HepG2 (cell line): ENCODE measurements at regions not wholly inside any gene's neighbourhood (a gene's known extent, or its start where the extent isn't known, plus 50 kb on each side); places are given as distances from the start of the nearest gene placed in this dataset.

ENCODE experiments used
- ATAC-seq: fragments of 200-7000 bp; cut with Tn5 transposase; 3 replicates; pipeline ENCODE4 v1.9.1; 2020; ENCODE audit warnings: mild to moderate bottlenecking, moderate library complexity
- BruUV-seq: library from RNA; stranded (reverse); fragments of 400-500 nt; replicated peaks from 2 replicates; lab custom pipeline; 2021; lab: Mats Ljungman, UMichigan
- CTCF ChIA-PET: fragments of 300-600 bp; formaldehyde crosslinking; extraction: SDS; loops from one replicate; lab custom pipeline; 2021; ENCODE audit warnings: low total read pairs, inconsistent platforms, low intra/inter-chr PET ratio; lab: Yijun Ruan, JAX
- POLR2A ChIA-PET: fragments of 350-600 bp; sonication (Branson Sonifier 250); formaldehyde crosslinking; loops from one replicate; lab custom pipeline; 2020; ENCODE audit warnings: antibody characterized with exemption, inconsistent platforms; lab: Yijun Ruan, JAX
- DNase-seq: peaks from one replicate; pipeline ENCODE4 v3.0.0-alpha.2; 2015; ENCODE audit warnings: low spot score
- FAIRE-seq: peaks from 3 replicates; lab custom pipeline; 2011; peaks lifted over from hg19 to GRCh38; lab: Jason Lieb, UNC
- H2AFZ ChIP-seq: one replicate; pipeline ENCODE4 v1.6.1; 2011; ENCODE audit warnings: low read length, inconsistent platforms
- H3K27ac ChIP-seq: fragments of 300-600 bp; 3 replicates; pipeline ENCODE4 v1.8.0; 2011; ENCODE audit warnings: mixed run types, mild to moderate bottlenecking, mixed read lengths, low read length, inconsistent platforms; ENCODE audit not compliant: insufficient read depth; ENCODE audit errors: extremely low read length
- H3K27me3 ChIP-seq, 2 experiments: fragments of 200-600 bp in 1 of 2; 2 replicates in 1 of 2; 3 replicates in 1 of 2; pipeline versions ENCODE4 v1.6.0 to v1.8.0; 2011; ENCODE audit warnings: low read length in 2 of 2, mild to moderate bottlenecking in 2 of 2, moderate library complexity in 2 of 2, inconsistent platforms in 1 of 2; ENCODE audit not compliant: insufficient read depth in 2 of 2, control insufficient read depth in 1 of 2
- H3K36me3 ChIP-seq, 2 experiments: fragments of 200-600 bp in 1 of 2; replicated peaks in 1 of 2; 2 replicates in 1 of 2; 3 replicates in 1 of 2; pipeline versions ENCODE4 v1.5.1 to v1.8.0; 2011; ENCODE audit warnings: low read length in 2 of 2, inconsistent platforms in 1 of 2; ENCODE audit not compliant: insufficient read depth in 2 of 2, control insufficient read depth in 1 of 2
- H3K4me1 ChIP-seq: 2 replicates; pipeline ENCODE4 v1.5.1; 2012; ENCODE audit warnings: low read length, inconsistent platforms; ENCODE audit not compliant: insufficient read depth
- H3K4me2 ChIP-seq: 2 replicates; pipeline ENCODE4 v1.6.0; 2011; ENCODE audit warnings: low read depth, low read length, inconsistent platforms
- H3K4me3 ChIP-seq, 3 experiments: fragments of 200-600 bp in 1 of 3; sonication (generic), shearing (Covaris generic) in 1 of 3; replicated peaks in 1 of 3; 2 replicates each; pipeline ENCODE4 v1.5.1; 2011 to 2016; ENCODE audit warnings: low read length in 3 of 3, inconsistent platforms in 2 of 3, low read depth in 2 of 3, mild to moderate bottlenecking in 2 of 3, control low read depth in 1 of 3, mixed read lengths in 1 of 3; ENCODE audit not compliant: insufficient read depth in 1 of 3
- H3K79me2 ChIP-seq: one replicate; pipeline ENCODE4 v1.6.1; 2011; ENCODE audit warnings: low read length, inconsistent platforms; ENCODE audit not compliant: insufficient read depth
- H3K9ac ChIP-seq: 2 replicates; pipeline ENCODE4 v1.6.0; 2011; ENCODE audit warnings: mild to moderate bottlenecking, low read depth, low read length, inconsistent platforms; ENCODE audit not compliant: insufficient read depth
- H3K9me3 ChIP-seq: 2 replicates; pipeline ENCODE4 v1.5.1; 2012; ENCODE audit warnings: mild to moderate bottlenecking, low read length
- H4K20me1 ChIP-seq: 2 replicates; pipeline ENCODE4 v1.6.0; 2011; ENCODE audit warnings: inconsistent platforms, mild to moderate bottlenecking, low read length, moderate library complexity; ENCODE audit not compliant: insufficient read depth
- DR1 ChIP-seq: sonication (generic); formaldehyde crosslinking; IDR thresholded peaks from 2 replicates; pipeline ENCODE4 v1.8.0; 2021; ENCODE audit warnings: mild to moderate bottlenecking, missing genetic modification reagents, inconsistent platforms
- EP300 ChIP-seq, 3 experiments: sonication (generic) in 1 of 3; formaldehyde crosslinking in 1 of 3; IDR thresholded peaks; 2 replicates each; pipeline versions ENCODE4 v1.5.1 to v1.6.1; 2011 to 2020; ENCODE audit warnings: low read depth in 2 of 3, low read length in 2 of 3, borderline replicate concordance in 1 of 3, improper control_type of control experiment in 1 of 3, mild to moderate bottlenecking in 1 of 3, missing genetic modification reagents in 1 of 3, moderate library complexity in 1 of 3
- FIP1L1 ChIP-seq: fragments of 200-400 bp; formaldehyde crosslinking; IDR thresholded peaks from 2 replicates; pipeline ENCODE4 v1.6.1; 2018; ENCODE audit warnings: low read depth, mild to moderate bottlenecking, low read length, moderate library complexity, borderline replicate concordance; ENCODE audit not compliant: insufficient read depth
- GPBP1L1 ChIP-seq: sonication (generic); formaldehyde crosslinking; IDR thresholded peaks from 2 replicates; pipeline ENCODE4 v1.5.0; 2020; ENCODE audit warnings: mild to moderate bottlenecking, missing genetic modification reagents
- HDAC2 ChIP-seq: sonication (generic); formaldehyde crosslinking; IDR thresholded peaks from 2 replicates; pipeline ENCODE4 v1.4.0; 2020; ENCODE audit warnings: missing genetic modification reagents
- LBX2 ChIP-seq: sonication (generic); formaldehyde crosslinking; IDR thresholded peaks from 2 replicates; pipeline ENCODE4 v1.5.0; 2020; ENCODE audit warnings: missing genetic modification reagents, mild to moderate bottlenecking, borderline replicate concordance
- SIN3B ChIP-seq: fragments of 150-350 bp; IDR thresholded peaks from 2 replicates; pipeline ENCODE4 v1.6.1; 2014; ENCODE audit warnings: low read length
- TAF15 ChIP-seq: fragments of 200-400 bp; formaldehyde crosslinking; IDR thresholded peaks from one replicate; pipeline ENCODE4 v1.6.1; 2018; ENCODE audit warnings: mild to moderate bottlenecking, low read depth, low read length; ENCODE audit not compliant: poor library complexity, severe bottlenecking
- ZNF335 ChIP-seq: sonication (generic); formaldehyde crosslinking; IDR thresholded peaks from 2 replicates; pipeline ENCODE4 v1.4.0; 2020; ENCODE audit warnings: missing genetic modification reagents
- ZNF670 ChIP-seq: sonication (generic); formaldehyde crosslinking; IDR thresholded peaks from 2 replicates; pipeline ENCODE4 v1.8.0; 2022; ENCODE audit warnings: mild to moderate bottlenecking, missing genetic modification reagents, borderline replicate concordance
- ZNF891 ChIP-seq: sonication (generic); formaldehyde crosslinking; IDR thresholded peaks from 2 replicates; pipeline ENCODE4 v1.5.0; 2020; ENCODE audit warnings: mild to moderate bottlenecking, missing genetic modification reagents
- WGBS: methylation state at CpG from one replicate; pipeline ENCODE4 v1.1.6; 2017; ENCODE audit warnings: low lambda C conversion rate; 5-methylcytosine and 5-hydroxymethylcytosine counted together
- in situ Hi-C: cut with HindIII; loops from 2 replicates; pipeline ENCODE4 v1.10.0; 2017; ENCODE audit warnings: low pct_unique_long_range_greater_than_20kb; ENCODE audit not compliant: extremely low pct_ligation_motif_present
- intact Hi-C: fragments of 100-400 bp; cut with micrococcal nuclease; formaldehyde crosslinking; loops from one replicate; pipeline ENCODE4 v1.10.0; 2022; ENCODE audit not compliant: unreplicated experiment
- TF ChIP-seq, protein P1 (sequence below): IDR thresholded peaks from 2 replicates; pipeline ENCODE4 v1.6.1; 2012; ENCODE audit warnings: low read length, improper control_type of control experiment

GRCh38 chr18:44568342-44568741 lies 112.3 kb upstream of the SETBP1 start:
- intact Hi-C loops (no loop called here), in situ Hi-C loops (no loop called here)
- H3K4me3 ChIP-seq = no peak overlapping the region
- H3K4me2 ChIP-seq = no peak overlapping the region
- no TSS peak for BruUV-seq
- DNase-seq = no peak
- H2AFZ ChIP-seq = no peak overlapping the region
- no peak overlapping the region for H3K9ac ChIP-seq
- H3K36me3 ChIP-seq = no peaks in the 10 kb centered on the region
- no peak for ATAC-seq
- no peaks in the 10 kb centered on the region for H4K20me1 ChIP-seq
- no peaks in the 10 kb centered on the region for H3K27me3 ChIP-seq
- H3K79me2 ChIP-seq = no peaks in the 10 kb centered on the region
- H3K27ac ChIP-seq = no peak overlapping the region
- 33% methylated on average over 2 of the region's 2 CpGs for WGBS
- FAIRE-seq = no peak
- H3K9me3 ChIP-seq = 0 out of 2 replicates have a peak, but pooled peaks cover 4% of the 10 kb centered on the region
- CTCF ChIA-PET = no interaction called here
- POLR2A ChIA-PET = no interaction called here
- TF ChIP-seq, protein P1, sequence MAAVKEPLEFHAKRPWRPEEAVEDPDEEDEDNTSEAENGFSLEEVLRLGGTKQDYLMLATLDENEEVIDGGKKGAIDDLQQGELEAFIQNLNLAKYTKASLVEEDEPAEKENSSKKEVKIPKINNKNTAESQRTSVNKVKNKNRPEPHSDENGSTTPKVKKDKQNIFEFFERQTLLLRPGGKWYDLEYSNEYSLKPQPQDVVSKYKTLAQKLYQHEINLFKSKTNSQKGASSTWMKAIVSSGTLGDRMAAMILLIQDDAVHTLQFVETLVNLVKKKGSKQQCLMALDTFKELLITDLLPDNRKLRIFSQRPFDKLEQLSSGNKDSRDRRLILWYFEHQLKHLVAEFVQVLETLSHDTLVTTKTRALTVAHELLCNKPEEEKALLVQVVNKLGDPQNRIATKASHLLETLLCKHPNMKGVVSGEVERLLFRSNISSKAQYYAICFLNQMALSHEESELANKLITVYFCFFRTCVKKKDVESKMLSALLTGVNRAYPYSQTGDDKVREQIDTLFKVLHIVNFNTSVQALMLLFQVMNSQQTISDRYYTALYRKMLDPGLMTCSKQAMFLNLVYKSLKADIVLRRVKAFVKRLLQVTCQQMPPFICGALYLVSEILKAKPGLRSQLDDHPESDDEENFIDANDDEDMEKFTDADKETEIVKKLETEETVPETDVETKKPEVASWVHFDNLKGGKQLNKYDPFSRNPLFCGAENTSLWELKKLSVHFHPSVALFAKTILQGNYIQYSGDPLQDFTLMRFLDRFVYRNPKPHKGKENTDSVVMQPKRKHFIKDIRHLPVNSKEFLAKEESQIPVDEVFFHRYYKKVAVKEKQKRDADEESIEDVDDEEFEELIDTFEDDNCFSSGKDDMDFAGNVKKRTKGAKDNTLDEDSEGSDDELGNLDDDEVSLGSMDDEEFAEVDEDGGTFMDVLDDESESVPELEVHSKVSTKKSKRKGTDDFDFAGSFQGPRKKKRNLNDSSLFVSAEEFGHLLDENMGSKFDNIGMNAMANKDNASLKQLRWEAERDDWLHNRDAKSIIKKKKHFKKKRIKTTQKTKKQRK = no peak
- TF ChIP-seq FIP1L1 (no peak), EP300 (IDR thresholded peaks at IDR 0.05; ENCODE audit: low read depth in 2 of 2, low read length in 2 of 2) (no peak), EP300 (CRISPR knock-in tag; IDR thresholded peaks at IDR 0.05; ENCODE audit: borderline replicate concordance) (no peak), LBX2 (no peak), ZNF335 (CRISPR knock-in tag) (no peak), SIN3B (no peak), DR1 (CRISPR knock-in tag) (no peak), ZNF670 (CRISPR knock-in tag) (no peak), TAF15 (no peak), GPBP1L1 (CRISPR knock-in tag) (no peak), HDAC2 (CRISPR knock-in tag) (no peak), ZNF891 (CRISPR knock-in tag) (no peak)
- no peaks in the 10 kb centered on the region for H3K4me1 ChIP-seq
